ENCODE measurements at regions not wholly inside any gene's neighbourhood (a gene's known extent, or its start where the extent isn't known, plus 50 kb on each side); places are given as distances from the start of the nearest gene placed in this dataset.

- WGBS, 3 donors: 46 to 69% (median 57%) methylated on average over 12 of the region's 12 CpGs
- DNase-seq: no peak
- Histone ChIP-seq H3K4me3 (ENCODE audit: low read depth in 1 of 3, low read length in 3 of 3) (no peak overlapping the region), H3K27me3 (ENCODE audit: control insufficient read depth in 3 of 3, insufficient read depth in 3 of 3, low read length in 3 of 3) (no peaks in the 10 kb centered on the region), H3K9me3 (ENCODE audit: control insufficient read depth in 2 of 2, insufficient read depth in 1 of 2, low read depth in 1 of 2, low read length in 1 of 2) (no peaks in the 10 kb centered on the region), H3K4me1 (ENCODE audit: control insufficient read depth in 3 of 3, insufficient read depth in 2 of 3, low read depth in 1 of 3, low read length in 2 of 3) (no peaks in the 10 kb centered on the region), H3K36me3 (ENCODE audit: control insufficient read depth in 3 of 3, insufficient read depth in 2 of 3, low read depth in 1 of 3, low read length in 3 of 3) (no peaks in the 10 kb centered on the region), H3K27ac (ENCODE audit: low read depth in 1 of 3, low read length in 2 of 3) (no peak overlapping the region)
- no peak for FAIRE-seq
Observed at GRCh38 chr7:155996718-155997280, 184.5 kb upstream of the SHH start.

DNA sequence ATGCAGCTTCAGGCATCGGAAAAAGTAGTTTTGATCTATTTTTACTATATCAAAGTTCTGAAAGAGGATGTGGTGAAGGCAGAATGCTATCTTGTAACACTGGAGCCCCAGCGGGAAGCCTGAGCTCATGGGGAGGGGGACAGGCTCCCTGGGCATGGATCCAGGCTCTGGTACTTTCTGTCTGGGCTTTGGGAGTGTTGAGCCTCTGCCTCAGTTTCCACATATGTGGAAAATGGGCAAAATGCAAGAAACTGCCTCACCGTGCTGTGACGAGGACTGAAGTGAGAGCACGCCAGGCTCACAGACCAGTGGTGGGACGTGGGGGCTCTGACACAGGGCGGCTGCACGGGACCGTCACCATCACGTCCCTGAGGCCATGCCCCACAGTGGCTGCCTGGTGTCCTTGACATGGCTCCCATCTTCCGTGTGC is 182.9 kb upstream of the SHH start:
- Histone ChIP-seq H3K27ac (ENCODE audit: low read depth in 1 of 3, low read length in 2 of 3) (no peak overlapping the region), H3K27me3 (ENCODE audit: control insufficient read depth in 3 of 3, insufficient read depth in 3 of 3, low read length in 3 of 3) (no peaks in the 10 kb centered on the region), H3K9me3 (ENCODE audit: control insufficient read depth in 2 of 2, insufficient read depth in 1 of 2, low read depth in 1 of 2, low read length in 1 of 2) (peaks cover 0 to 2% of the 10 kb centered on the region in 2 donors), H3K36me3 (ENCODE audit: control insufficient read depth in 3 of 3, insufficient read depth in 2 of 3, low read depth in 1 of 3, low read length in 3 of 3) (no peaks in the 10 kb centered on the region), H3K4me3 (ENCODE audit: low read depth in 1 of 3, low read length in 3 of 3) (no peak overlapping the region), H3K4me1 (ENCODE audit: control insufficient read depth in 3 of 3, insufficient read depth in 2 of 3, low read depth in 1 of 3, low read length in 2 of 3) (no peaks in the 10 kb centered on the region)
- FAIRE-seq (no peak), DNase-seq (no peak)
- 72 to 80% (median 79%) methylated on average over 10 to 11 of the region's 11 CpGs for WGBS, 3 donors

GRCh38 chr7:155994279-155994811 is 182.1 kb upstream of the SHH start:
- no peaks in the 10 kb centered on the region for H3K36me3 ChIP-seq (ENCODE audit: control insufficient read depth in 3 of 3, insufficient read depth in 2 of 3, low read depth in 1 of 3, low read length in 3 of 3)
- H3K9me3 ChIP-seq (ENCODE audit: control insufficient read depth in 2 of 2, insufficient read depth in 1 of 2, low read depth in 1 of 2, low read length in 1 of 2): peaks cover 0 to 3% of the 10 kb centered on the region in 2 donors
- no peak for DNase-seq
- WGBS, 3 donors: 68 to 71% (median 70%) methylated on average over 6 of the region's 6 CpGs
- FAIRE-seq: no peak
- no peak overlapping the region for H3K27ac ChIP-seq (ENCODE audit: low read depth in 1 of 3, low read length in 2 of 3)
- H3K4me1 ChIP-seq (ENCODE audit: control insufficient read depth in 3 of 3, insufficient read depth in 2 of 3, low read depth in 1 of 3, low read length in 2 of 3): no peaks in the 10 kb centered on the region
- no peak overlapping the region for H3K4me3 ChIP-seq (ENCODE audit: low read depth in 1 of 3, low read length in 3 of 3)
- no peaks in the 10 kb centered on the region for H3K27me3 ChIP-seq (ENCODE audit: control insufficient read depth in 3 of 3, insufficient read depth in 3 of 3, low read length in 3 of 3)

DNA sequence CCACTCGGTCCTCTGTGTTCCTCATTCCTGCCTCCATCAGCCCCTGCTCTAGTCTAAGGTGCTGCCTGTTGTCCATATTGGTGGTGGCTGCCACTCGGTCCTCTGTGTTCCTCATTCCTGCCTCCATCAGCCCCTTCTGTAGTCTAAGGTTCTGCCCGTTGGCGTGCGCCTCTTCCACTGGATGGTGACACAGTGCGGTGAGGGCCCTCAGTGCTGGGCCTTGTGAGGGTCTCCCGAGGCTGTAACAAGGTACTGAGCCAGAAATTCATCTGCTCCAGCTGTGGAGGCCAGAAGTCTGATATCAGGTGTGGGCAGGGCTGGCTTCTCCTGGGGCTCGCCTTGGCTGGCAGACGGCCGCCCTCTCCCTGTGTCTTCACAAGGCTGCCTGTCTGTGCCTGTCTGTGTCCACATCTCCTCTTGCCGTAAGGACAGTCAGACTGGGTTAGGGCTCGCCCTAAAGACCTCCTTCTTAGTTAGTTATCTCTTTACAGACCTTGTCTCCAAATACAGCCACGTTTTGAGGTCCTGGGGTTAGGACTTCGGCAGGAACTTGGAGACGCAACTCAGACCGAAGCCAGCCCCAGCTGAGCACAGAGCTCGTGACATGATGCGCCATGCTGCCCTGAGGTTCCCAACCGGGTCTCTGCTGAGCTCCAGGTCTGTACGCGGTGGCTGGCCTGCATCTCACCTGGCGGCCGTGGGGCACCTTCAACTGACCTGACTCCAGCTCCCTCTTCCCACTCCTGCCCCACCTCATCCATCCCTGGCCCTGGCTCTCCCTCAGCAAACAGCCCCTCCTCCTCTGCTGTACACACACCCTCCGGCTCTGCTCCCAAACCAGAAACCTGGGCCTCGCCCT is 181.4 kb upstream of the SHH start:
- DNase-seq (no peak), FAIRE-seq (no peak)
- H3K4me1 ChIP-seq (ENCODE audit: control insufficient read depth in 3 of 3, insufficient read depth in 2 of 3, low read depth in 1 of 3, low read length in 2 of 3): no peaks in the 10 kb centered on the region
- peaks cover 0 to 4% of the 10 kb centered on the region in 2 donors for H3K9me3 ChIP-seq (ENCODE audit: control insufficient read depth in 2 of 2, insufficient read depth in 1 of 2, low read depth in 1 of 2, low read length in 1 of 2)
- H3K4me3 ChIP-seq (ENCODE audit: low read depth in 1 of 3, low read length in 3 of 3): no peak overlapping the region
- no peaks in the 10 kb centered on the region for H3K36me3 ChIP-seq (ENCODE audit: control insufficient read depth in 3 of 3, insufficient read depth in 2 of 3, low read depth in 1 of 3, low read length in 3 of 3)
- no peak overlapping the region for H3K27ac ChIP-seq (ENCODE audit: low read depth in 1 of 3, low read length in 2 of 3)
- no peaks in the 10 kb centered on the region for H3K27me3 ChIP-seq (ENCODE audit: control insufficient read depth in 3 of 3, insufficient read depth in 3 of 3, low read length in 3 of 3)
- 79 to 84% (median 82%) methylated on average over 24 to 25 of the region's 25 CpGs for WGBS, 3 donors

GRCh38 chr7:155992974-155993373 is 180.7 kb upstream of the SHH start:
- FAIRE-seq (no peak), DNase-seq (no peak)
- WGBS, 3 donors: 84 to 92% (median 91%) methylated on average over 9 of the region's 9 CpGs

GRCh38 chr7:155992538-155992937 is 180.3 kb upstream of the SHH start:
- FAIRE-seq (no peak), DNase-seq (no peak)
- Histone ChIP-seq H3K4me1 (ENCODE audit: control insufficient read depth in 3 of 3, insufficient read depth in 2 of 3, low read depth in 1 of 3, low read length in 2 of 3) (no peaks in the 10 kb centered on the region), H3K27ac (ENCODE audit: low read depth in 1 of 3, low read length in 2 of 3) (no peak overlapping the region), H3K9me3 (ENCODE audit: control insufficient read depth in 2 of 2, insufficient read depth in 1 of 2, low read depth in 1 of 2, low read length in 1 of 2) (peaks cover 0 to 4% of the 10 kb centered on the region in 2 donors), H3K4me3 (ENCODE audit: low read depth in 1 of 3, low read length in 3 of 3) (no peak overlapping the region), H3K36me3 (ENCODE audit: control insufficient read depth in 3 of 3, insufficient read depth in 2 of 3, low read depth in 1 of 3, low read length in 3 of 3) (no peaks in the 10 kb centered on the region), H3K27me3 (ENCODE audit: control insufficient read depth in 3 of 3, insufficient read depth in 3 of 3, low read length in 3 of 3) (no peaks in the 10 kb centered on the region)
- 84 to 92% (median 85%) methylated on average over 11 of the region's 11 CpGs for WGBS, 3 donors

More at GRCh38 chr7:155992974-155993373, 180.7 kb upstream of the SHH start:
- Histone ChIP-seq H3K4me1 (ENCODE audit: control insufficient read depth in 3 of 3, insufficient read depth in 2 of 3, low read depth in 1 of 3, low read length in 2 of 3) (no peaks in the 10 kb centered on the region), H3K27ac (ENCODE audit: low read depth in 1 of 3, low read length in 2 of 3) (no peak overlapping the region), H3K9me3 (ENCODE audit: control insufficient read depth in 2 of 2, insufficient read depth in 1 of 2, low read depth in 1 of 2, low read length in 1 of 2) (peaks cover 0 to 4% of the 10 kb centered on the region in 2 donors), H3K27me3 (ENCODE audit: control insufficient read depth in 3 of 3, insufficient read depth in 3 of 3, low read length in 3 of 3) (no peaks in the 10 kb centered on the region), H3K36me3 (ENCODE audit: control insufficient read depth in 3 of 3, insufficient read depth in 2 of 3, low read depth in 1 of 3, low read length in 3 of 3) (no peaks in the 10 kb centered on the region), H3K4me3 (ENCODE audit: low read depth in 1 of 3, low read length in 3 of 3) (no peak overlapping the region)

GRCh38 chr7:155992107-155992506 is 179.8 kb upstream of the SHH start:
- WGBS, 3 donors: 74 to 82% (median 80%) methylated on average over 5 of the region's 5 CpGs
- Histone ChIP-seq H3K9me3 (ENCODE audit: control insufficient read depth in 2 of 2, insufficient read depth in 1 of 2, low read depth in 1 of 2, low read length in 1 of 2) (peaks cover 0 to 4% of the 10 kb centered on the region in 2 donors), H3K27ac (ENCODE audit: low read depth in 1 of 3, low read length in 2 of 3) (no peak overlapping the region), H3K36me3 (ENCODE audit: control insufficient read depth in 3 of 3, insufficient read depth in 2 of 3, low read depth in 1 of 3, low read length in 3 of 3) (no peaks in the 10 kb centered on the region), H3K4me1 (ENCODE audit: control insufficient read depth in 3 of 3, insufficient read depth in 2 of 3, low read depth in 1 of 3, low read length in 2 of 3) (no peaks in the 10 kb centered on the region), H3K4me3 (ENCODE audit: low read depth in 1 of 3, low read length in 3 of 3) (no peak overlapping the region), H3K27me3 (ENCODE audit: control insufficient read depth in 3 of 3, insufficient read depth in 3 of 3, low read length in 3 of 3) (no peaks in the 10 kb centered on the region)
- DNase-seq (no peak), FAIRE-seq (no peak)

DNA sequence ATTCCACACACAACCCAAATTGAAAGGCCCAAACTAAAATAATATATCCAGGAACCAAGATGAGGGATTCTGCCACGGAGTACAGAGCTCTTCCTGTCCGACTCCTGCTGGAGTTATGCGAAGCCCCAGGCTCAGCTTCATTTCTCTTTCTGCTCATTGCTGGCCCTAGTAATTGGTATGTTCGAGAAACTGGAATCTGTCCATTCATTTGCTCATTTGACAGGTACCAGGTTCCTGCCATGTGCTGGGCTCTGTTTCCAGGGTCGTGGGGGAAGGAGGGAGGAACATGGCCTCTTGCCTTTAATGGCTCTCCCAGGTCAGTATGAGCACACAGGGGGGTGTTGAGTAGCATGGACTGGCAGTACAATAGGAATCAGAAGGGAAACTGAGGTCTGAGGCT is 179.2 kb upstream of the SHH start:
- no peak overlapping the region for H3K4me3 ChIP-seq (ENCODE audit: low read depth in 1 of 3, low read length in 3 of 3)
- peaks cover 0 to 4% of the 10 kb centered on the region in 2 donors for H3K9me3 ChIP-seq (ENCODE audit: control insufficient read depth in 2 of 2, insufficient read depth in 1 of 2, low read depth in 1 of 2, low read length in 1 of 2)
- H3K27me3 ChIP-seq (ENCODE audit: control insufficient read depth in 3 of 3, insufficient read depth in 3 of 3, low read length in 3 of 3): no peaks in the 10 kb centered on the region
- 74 to 80% (median 77%) methylated on average over 5 of the region's 5 CpGs for WGBS, 3 donors
- no peak overlapping the region for H3K27ac ChIP-seq (ENCODE audit: low read depth in 1 of 3, low read length in 2 of 3)
- no peak for FAIRE-seq
- no peak for DNase-seq
- no peaks in the 10 kb centered on the region for H3K4me1 ChIP-seq (ENCODE audit: control insufficient read depth in 3 of 3, insufficient read depth in 2 of 3, low read depth in 1 of 3, low read length in 2 of 3)
- no peaks in the 10 kb centered on the region for H3K36me3 ChIP-seq (ENCODE audit: control insufficient read depth in 3 of 3, insufficient read depth in 2 of 3, low read depth in 1 of 3, low read length in 3 of 3)
